Breast epithelium (tissue), 3 donors: ENCODE measurements at regions not wholly inside any gene's neighbourhood (a gene's known extent, or its start where the extent isn't known, plus 50 kb on each side); places are given as distances from the start of the nearest gene placed in this dataset.

Experiments used
- POLR2A ChIP-seq: fragments of 450-650 bp; IDR thresholded peaks from one replicate; pipeline ENCODE4 v1.6.1; 2016; ENCODE audit warnings: antibody characterized with exemption, mild to moderate bottlenecking, moderate library complexity
- POLR2AphosphoS5 ChIP-seq, 3 donors: sonication (generic); formaldehyde crosslinking; IDR thresholded peaks; one replicate each; pipeline ENCODE4 v1.6.1; 2017; ENCODE audit warnings: antibody characterized with exemption in 3 of 3
- TF ChIP-seq, protein P1 (sequence below), 3 donors: fragments of 450-650 bp; IDR thresholded peaks; one replicate each; pipeline ENCODE4 v1.5.1; 2016 to 2017; ENCODE audit warnings: antibody characterized with exemption in 3 of 3, mild to moderate bottlenecking in 3 of 3, moderate library complexity in 3 of 3

DNA sequence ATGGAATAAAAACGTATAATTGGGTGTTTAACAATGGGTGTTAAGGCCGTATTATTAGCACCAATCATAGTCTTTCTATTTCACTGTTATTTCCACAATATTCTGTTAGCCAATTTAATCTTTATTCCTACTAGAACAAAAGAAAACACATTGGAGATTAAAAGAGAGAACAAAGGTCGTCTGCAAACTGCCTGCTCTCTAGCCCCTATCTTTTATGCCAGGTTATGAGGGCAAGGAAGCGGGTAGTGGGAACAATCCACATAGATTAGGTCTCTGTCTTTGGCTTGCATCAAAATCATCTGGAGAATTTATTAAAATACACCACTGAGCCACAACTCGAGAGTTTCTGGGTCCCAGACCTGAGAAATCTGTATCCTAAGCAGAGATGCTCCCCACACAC, 69.4 kb upstream of the DSC1 start:
- TF ChIP-seq POLR2AphosphoS5 (IDR thresholded peaks at IDR 0.05) (no peak), POLR2A (no peak)
- TF ChIP-seq, protein P1, sequence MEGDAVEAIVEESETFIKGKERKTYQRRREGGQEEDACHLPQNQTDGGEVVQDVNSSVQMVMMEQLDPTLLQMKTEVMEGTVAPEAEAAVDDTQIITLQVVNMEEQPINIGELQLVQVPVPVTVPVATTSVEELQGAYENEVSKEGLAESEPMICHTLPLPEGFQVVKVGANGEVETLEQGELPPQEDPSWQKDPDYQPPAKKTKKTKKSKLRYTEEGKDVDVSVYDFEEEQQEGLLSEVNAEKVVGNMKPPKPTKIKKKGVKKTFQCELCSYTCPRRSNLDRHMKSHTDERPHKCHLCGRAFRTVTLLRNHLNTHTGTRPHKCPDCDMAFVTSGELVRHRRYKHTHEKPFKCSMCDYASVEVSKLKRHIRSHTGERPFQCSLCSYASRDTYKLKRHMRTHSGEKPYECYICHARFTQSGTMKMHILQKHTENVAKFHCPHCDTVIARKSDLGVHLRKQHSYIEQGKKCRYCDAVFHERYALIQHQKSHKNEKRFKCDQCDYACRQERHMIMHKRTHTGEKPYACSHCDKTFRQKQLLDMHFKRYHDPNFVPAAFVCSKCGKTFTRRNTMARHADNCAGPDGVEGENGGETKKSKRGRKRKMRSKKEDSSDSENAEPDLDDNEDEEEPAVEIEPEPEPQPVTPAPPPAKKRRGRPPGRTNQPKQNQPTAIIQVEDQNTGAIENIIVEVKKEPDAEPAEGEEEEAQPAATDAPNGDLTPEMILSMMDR (IDR thresholded peaks at IDR 0.05): no peak
